ENCODE measurements at regions not wholly inside any gene's neighbourhood (a gene's known extent, or its start where the extent isn't known, plus 50 kb on each side); places are given as distances from the start of the nearest gene placed in this dataset.

- Histone ChIP-seq H3K27ac (ENCODE audit: low read depth, low read length) (no peak overlapping the region), H3K27me3 (ENCODE audit: control insufficient read depth in 3 of 3, insufficient read depth in 3 of 3, low read length in 3 of 3) (no peaks in the 10 kb centered on the region), H3K4me3 (ENCODE audit: low read length in 3 of 3) (no peak overlapping the region), H3K9me3 (ENCODE audit: control insufficient read depth in 3 of 3, low read length in 3 of 3) (no peaks in the 10 kb centered on the region), H3K36me3 (ENCODE audit: control insufficient read depth in 3 of 3, insufficient read depth in 3 of 3, low read length in 3 of 3) (no peaks in the 10 kb centered on the region), H3K9ac (ENCODE audit: low read depth in 1 of 3, low read length in 3 of 3) (no peak overlapping the region), H3K4me1 (ENCODE audit: control insufficient read depth in 3 of 3, insufficient read depth in 3 of 3, low read length in 3 of 3) (no peaks in the 10 kb centered on the region)
Measured at GRCh38 chr11:29258411-29258810, 758.4 kb downstream of the KCNA4 start.

- no peak overlapping the region for H3K4me3 ChIP-seq (ENCODE audit: low read length in 3 of 3)
- no peaks in the 10 kb centered on the region for H3K9me3 ChIP-seq (ENCODE audit: control insufficient read depth in 3 of 3, low read length in 3 of 3)
- H3K36me3 ChIP-seq (ENCODE audit: control insufficient read depth in 3 of 3, insufficient read depth in 3 of 3, low read length in 3 of 3) = no peaks in the 10 kb centered on the region
- H3K27me3 ChIP-seq (ENCODE audit: control insufficient read depth in 3 of 3, insufficient read depth in 3 of 3, low read length in 3 of 3) = no peaks in the 10 kb centered on the region
- no peaks in the 10 kb centered on the region for H3K4me1 ChIP-seq (ENCODE audit: control insufficient read depth in 3 of 3, insufficient read depth in 3 of 3, low read length in 3 of 3)
- H3K9ac ChIP-seq (ENCODE audit: low read depth in 1 of 3, low read length in 3 of 3) = no peak overlapping the region
- H3K27ac ChIP-seq (ENCODE audit: low read depth, low read length) = no peak overlapping the region
Measured at GRCh38 chr11:29256580-29256979, 760.2 kb downstream of the KCNA4 start.

- Histone ChIP-seq H3K27me3 (ENCODE audit: control insufficient read depth in 3 of 3, insufficient read depth in 3 of 3, low read length in 3 of 3) (no peaks in the 10 kb centered on the region), H3K4me3 (ENCODE audit: low read length in 3 of 3) (no peak overlapping the region), H3K36me3 (ENCODE audit: control insufficient read depth in 3 of 3, insufficient read depth in 3 of 3, low read length in 3 of 3) (no peaks in the 10 kb centered on the region), H3K9me3 (ENCODE audit: control insufficient read depth in 3 of 3, low read length in 3 of 3) (no peaks in the 10 kb centered on the region), H3K27ac (ENCODE audit: low read depth, low read length) (no peak overlapping the region), H3K9ac (ENCODE audit: low read depth in 1 of 3, low read length in 3 of 3) (no peak overlapping the region), H3K4me1 (ENCODE audit: control insufficient read depth in 3 of 3, insufficient read depth in 3 of 3, low read length in 3 of 3) (no peaks in the 10 kb centered on the region)
Measured at GRCh38 chr11:29255401-29255800, 761.4 kb downstream of the KCNA4 start.

- Histone ChIP-seq H3K4me3 (ENCODE audit: low read length in 3 of 3) (no peak overlapping the region), H3K36me3 (ENCODE audit: control insufficient read depth in 3 of 3, insufficient read depth in 3 of 3, low read length in 3 of 3) (no peaks in the 10 kb centered on the region), H3K9me3 (ENCODE audit: control insufficient read depth in 3 of 3, low read length in 3 of 3) (no peaks in the 10 kb centered on the region), H3K27me3 (ENCODE audit: control insufficient read depth in 3 of 3, insufficient read depth in 3 of 3, low read length in 3 of 3) (no peaks in the 10 kb centered on the region), H3K27ac (ENCODE audit: low read depth, low read length) (no peak overlapping the region), H3K9ac (ENCODE audit: low read depth in 1 of 3, low read length in 3 of 3) (no peak overlapping the region), H3K4me1 (ENCODE audit: control insufficient read depth in 3 of 3, insufficient read depth in 3 of 3, low read length in 3 of 3) (no peaks in the 10 kb centered on the region)
Measured at GRCh38 chr11:29251738-29252137, 765.1 kb downstream of the KCNA4 start.

GRCh38 chr11:29249713-29250112 is 767.1 kb downstream of the KCNA4 start:
- Histone ChIP-seq H3K36me3 (ENCODE audit: control insufficient read depth in 3 of 3, insufficient read depth in 3 of 3, low read length in 3 of 3) (no peaks in the 10 kb centered on the region), H3K9me3 (ENCODE audit: control insufficient read depth in 3 of 3, low read length in 3 of 3) (no peaks in the 10 kb centered on the region), H3K4me1 (ENCODE audit: control insufficient read depth in 3 of 3, insufficient read depth in 3 of 3, low read length in 3 of 3) (no peaks in the 10 kb centered on the region), H3K27ac (ENCODE audit: low read depth, low read length) (no peak overlapping the region), H3K9ac (ENCODE audit: low read depth in 1 of 3, low read length in 3 of 3) (no peak overlapping the region), H3K27me3 (ENCODE audit: control insufficient read depth in 3 of 3, insufficient read depth in 3 of 3, low read length in 3 of 3) (no peaks in the 10 kb centered on the region), H3K4me3 (ENCODE audit: low read length in 3 of 3) (no peak overlapping the region)

GRCh38 chr11:29244355-29244754 is 772.5 kb downstream of the KCNA4 start:
- no peaks in the 10 kb centered on the region for H3K27me3 ChIP-seq (ENCODE audit: control insufficient read depth in 3 of 3, insufficient read depth in 3 of 3, low read length in 3 of 3)
- H3K4me1 ChIP-seq (ENCODE audit: control insufficient read depth in 3 of 3, insufficient read depth in 3 of 3, low read length in 3 of 3) = no peaks in the 10 kb centered on the region
- H3K9me3 ChIP-seq (ENCODE audit: control insufficient read depth in 3 of 3, low read length in 3 of 3) = no peaks in the 10 kb centered on the region

GRCh38 chr11:29243616-29244015 is 773.2 kb downstream of the KCNA4 start:
- Histone ChIP-seq H3K36me3 (ENCODE audit: control insufficient read depth in 3 of 3, insufficient read depth in 3 of 3, low read length in 3 of 3) (no peaks in the 10 kb centered on the region), H3K27me3 (ENCODE audit: control insufficient read depth in 3 of 3, insufficient read depth in 3 of 3, low read length in 3 of 3) (no peaks in the 10 kb centered on the region), H3K9me3 (ENCODE audit: control insufficient read depth in 3 of 3, low read length in 3 of 3) (no peaks in the 10 kb centered on the region), H3K27ac (ENCODE audit: low read depth, low read length) (no peak overlapping the region), H3K9ac (ENCODE audit: low read depth in 1 of 3, low read length in 3 of 3) (no peak overlapping the region), H3K4me1 (ENCODE audit: control insufficient read depth in 3 of 3, insufficient read depth in 3 of 3, low read length in 3 of 3) (no peaks in the 10 kb centered on the region), H3K4me3 (ENCODE audit: low read length in 3 of 3) (no peak overlapping the region)

More at GRCh38 chr11:29244355-29244754, 772.5 kb downstream of the KCNA4 start:
- Histone ChIP-seq H3K9ac (ENCODE audit: low read depth in 1 of 3, low read length in 3 of 3) (no peak overlapping the region), H3K4me3 (ENCODE audit: low read length in 3 of 3) (no peak overlapping the region), H3K27ac (ENCODE audit: low read depth, low read length) (no peak overlapping the region), H3K36me3 (ENCODE audit: control insufficient read depth in 3 of 3, insufficient read depth in 3 of 3, low read length in 3 of 3) (no peaks in the 10 kb centered on the region)

GRCh38 chr11:29231991-29232390 is 784.8 kb downstream of the KCNA4 start:
- no peaks in the 10 kb centered on the region for H3K36me3 ChIP-seq (ENCODE audit: control insufficient read depth in 3 of 3, insufficient read depth in 3 of 3, low read length in 3 of 3)
- H3K4me3 ChIP-seq (ENCODE audit: low read length in 3 of 3) = no peak overlapping the region
- H3K9ac ChIP-seq (ENCODE audit: low read depth in 1 of 3, low read length in 3 of 3) = no peak overlapping the region
- H3K27ac ChIP-seq (ENCODE audit: low read depth, low read length) = no peak overlapping the region
- H3K4me1 ChIP-seq (ENCODE audit: control insufficient read depth in 3 of 3, insufficient read depth in 3 of 3, low read length in 3 of 3) = no peaks in the 10 kb centered on the region
- H3K27me3 ChIP-seq (ENCODE audit: control insufficient read depth in 3 of 3, insufficient read depth in 3 of 3, low read length in 3 of 3) = no peaks in the 10 kb centered on the region
- H3K9me3 ChIP-seq (ENCODE audit: control insufficient read depth in 3 of 3, low read length in 3 of 3) = no peaks in the 10 kb centered on the region

GRCh38 chr11:29231586-29231985 is 785.2 kb downstream of the KCNA4 start:
- Histone ChIP-seq H3K4me3 (ENCODE audit: low read length in 3 of 3) (no peak overlapping the region), H3K4me1 (ENCODE audit: control insufficient read depth in 3 of 3, insufficient read depth in 3 of 3, low read length in 3 of 3) (no peaks in the 10 kb centered on the region), H3K9ac (ENCODE audit: low read depth in 1 of 3, low read length in 3 of 3) (no peak overlapping the region), H3K36me3 (ENCODE audit: control insufficient read depth in 3 of 3, insufficient read depth in 3 of 3, low read length in 3 of 3) (no peaks in the 10 kb centered on the region), H3K27me3 (ENCODE audit: control insufficient read depth in 3 of 3, insufficient read depth in 3 of 3, low read length in 3 of 3) (no peaks in the 10 kb centered on the region), H3K9me3 (ENCODE audit: control insufficient read depth in 3 of 3, low read length in 3 of 3) (no peaks in the 10 kb centered on the region), H3K27ac (ENCODE audit: low read depth, low read length) (no peak overlapping the region)

- Histone ChIP-seq H3K27ac (ENCODE audit: low read depth, low read length) (no peak overlapping the region), H3K9me3 (ENCODE audit: control insufficient read depth in 3 of 3, low read length in 3 of 3) (peaks cover 0 to 2% (median 0%) of the 10 kb centered on the region in 3 donors), H3K36me3 (ENCODE audit: control insufficient read depth in 3 of 3, insufficient read depth in 3 of 3, low read length in 3 of 3) (no peaks in the 10 kb centered on the region), H3K27me3 (ENCODE audit: control insufficient read depth in 3 of 3, insufficient read depth in 3 of 3, low read length in 3 of 3) (no peaks in the 10 kb centered on the region), H3K9ac (ENCODE audit: low read depth in 1 of 3, low read length in 3 of 3) (no peak overlapping the region), H3K4me3 (ENCODE audit: low read length in 3 of 3) (no peak overlapping the region), H3K4me1 (ENCODE audit: control insufficient read depth in 3 of 3, insufficient read depth in 3 of 3, low read length in 3 of 3) (no peaks in the 10 kb centered on the region)
Measured at GRCh38 chr11:29227811-29228210, 789.0 kb downstream of the KCNA4 start.
